Activated CD8-positive, alpha-beta memory T cell treated with anti-CD3 and anti-CD28 coated beads for 4 hours (primary cell): ENCODE measurements at regions not wholly inside any gene's neighbourhood (a gene's known extent, or its start where the extent isn't known, plus 50 kb on each side); places are given as distances from the start of the nearest gene placed in this dataset.

Source experiments
- DNase-seq, 2 donors: peaks; one replicate each; pipeline ENCODE4 v3.0.0-alpha.2; 2020; ENCODE audit warnings: low read depth in 2 of 2

DNA sequence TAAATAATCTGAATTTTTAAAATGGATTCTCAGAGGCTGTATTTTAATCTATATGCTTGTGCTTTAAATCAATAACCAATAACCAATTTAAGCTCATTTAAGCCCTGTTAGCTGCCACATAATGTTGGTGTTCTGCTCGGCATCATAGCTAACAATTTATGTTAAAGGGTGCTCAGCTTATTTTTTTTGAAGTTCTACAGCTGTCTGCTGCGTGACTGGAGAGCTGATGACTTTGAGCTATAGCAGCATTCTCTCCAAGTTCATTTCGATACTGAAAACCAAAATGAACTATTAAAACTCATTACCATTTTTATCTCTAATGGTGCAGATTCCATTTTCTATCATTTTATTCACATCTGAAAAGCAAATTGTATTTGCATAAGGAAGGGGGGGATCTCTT is 357.8 kb downstream of the AJAP1 start:
- no peak for DNase-seq

DNA sequence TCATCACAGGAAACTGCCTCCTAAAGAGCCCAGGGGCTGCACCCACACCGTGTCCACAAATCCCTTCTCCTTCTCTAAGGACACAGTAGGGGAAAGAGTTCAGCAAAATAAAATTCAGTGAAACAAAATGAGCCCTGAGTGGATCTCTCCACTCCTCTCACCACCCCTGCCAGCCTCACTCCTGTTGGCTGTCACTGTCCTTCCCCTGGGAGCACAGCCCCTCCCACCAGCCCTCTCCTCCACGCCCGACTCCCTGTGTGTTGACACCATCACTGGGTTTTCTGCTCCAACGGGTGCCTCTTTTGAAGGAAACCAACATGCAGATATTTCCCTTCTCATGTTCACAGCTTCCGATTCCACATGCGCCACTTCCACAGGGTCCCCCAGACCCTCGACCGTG is 356.2 kb downstream of the AJAP1 start:
- DNase-seq: no peak

GRCh38 chr1:5010236-5010635 is 355.8 kb downstream of the AJAP1 start:
- DNase-seq: no peak

DNA sequence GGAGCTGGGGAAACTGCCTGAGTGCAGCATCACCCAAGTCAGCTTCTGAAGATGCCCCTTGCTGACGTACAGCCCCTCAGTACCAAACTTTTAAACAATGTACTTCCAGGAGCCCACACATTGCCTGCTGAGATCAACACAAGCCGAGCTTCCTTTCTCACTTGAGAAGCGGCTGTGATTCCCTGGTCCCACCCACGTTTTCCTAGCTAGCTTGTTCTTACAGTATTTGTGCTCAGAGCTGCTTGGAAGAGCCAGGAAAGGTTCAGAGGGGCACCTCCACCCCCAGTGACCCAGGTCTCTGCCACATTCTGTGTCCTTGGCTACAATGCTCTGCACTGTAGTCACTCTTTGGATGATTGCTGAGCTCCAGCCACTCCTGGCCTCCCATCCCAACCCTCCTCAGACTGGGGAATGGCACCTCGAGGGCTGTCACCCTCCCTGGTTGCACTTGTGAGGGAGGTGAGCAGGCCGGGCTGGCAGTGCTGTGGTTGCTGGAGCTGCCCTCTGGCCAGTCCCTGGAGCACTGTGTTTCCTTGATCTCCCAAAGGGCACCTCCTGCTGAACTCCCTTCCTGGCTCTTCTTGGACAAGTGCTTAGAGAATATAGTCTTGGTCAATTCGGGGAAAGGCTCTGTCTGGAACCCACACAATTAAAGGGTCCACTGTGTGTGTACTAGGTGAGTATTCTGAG is 355.1 kb downstream of the AJAP1 start:
- DNase-seq: no peak

- DNase-seq: no peak
Observed at GRCh38 chr1:5005171-5005570, 350.8 kb downstream of the AJAP1 start.

- no peak for DNase-seq
Observed at GRCh38 chr1:5002676-5003075, 348.3 kb downstream of the AJAP1 start.

DNA sequence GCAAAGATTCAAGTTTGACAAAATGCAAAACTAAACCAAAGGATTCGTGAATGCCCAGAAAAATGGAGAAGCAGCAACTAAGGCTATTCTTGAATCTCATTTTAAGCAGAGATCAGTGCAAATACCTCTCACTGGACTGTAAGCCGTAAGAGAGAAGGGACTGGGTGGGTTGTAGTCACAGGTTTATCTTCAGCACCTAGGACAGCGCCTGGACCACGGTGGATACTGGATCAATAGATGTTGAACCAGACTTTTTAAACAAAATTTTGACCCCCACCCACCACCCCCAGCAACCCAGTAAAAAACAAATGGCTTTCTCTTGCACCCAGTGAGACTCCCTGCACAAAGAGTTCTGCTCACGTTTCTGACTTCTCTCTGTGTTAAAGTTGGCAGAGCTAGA is 347.1 kb downstream of the AJAP1 start:
- no peak for DNase-seq

DNA sequence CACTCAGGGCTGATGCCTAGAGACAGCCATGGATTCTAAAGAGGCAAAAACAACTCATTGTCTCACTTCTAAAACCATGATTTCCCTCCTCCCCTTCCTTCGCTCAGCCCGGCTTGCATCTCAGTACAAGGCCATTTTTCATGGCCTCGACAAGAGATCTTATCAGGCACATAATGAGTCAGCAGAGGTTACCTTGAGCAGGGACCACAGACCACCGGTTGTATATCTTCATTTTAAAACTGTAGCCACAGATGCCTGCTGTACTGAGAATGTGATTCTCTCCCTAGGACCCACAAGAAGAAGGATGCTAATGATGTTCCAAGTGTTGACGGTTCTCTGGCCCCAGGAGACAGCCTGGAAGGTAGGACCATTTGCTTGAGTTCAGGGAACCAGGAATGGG is 331.9 kb downstream of the AJAP1 start:
- no peak for DNase-seq

DNA sequence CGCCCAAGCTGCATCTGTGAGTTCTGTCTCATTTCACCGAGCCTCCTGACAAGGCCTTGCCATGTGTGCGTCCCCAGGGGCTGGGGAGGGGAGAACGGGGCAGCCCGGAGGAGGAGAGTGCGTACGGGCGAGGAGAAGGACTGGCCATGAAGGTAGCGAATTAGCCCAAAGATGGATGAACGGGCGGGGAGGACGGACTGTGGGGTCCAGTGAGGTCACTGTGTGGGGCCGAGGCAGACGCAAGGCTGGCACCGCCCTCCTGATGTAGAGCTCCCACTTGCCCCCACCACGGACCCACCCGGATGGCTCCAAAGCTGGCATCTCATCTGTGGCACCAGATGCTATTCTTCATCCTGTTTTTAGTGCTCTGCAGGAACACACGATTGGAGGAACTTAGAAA is 330.4 kb downstream of the AJAP1 start:
- no peak for DNase-seq

GRCh38 chr1:4980211-4980610 is 325.8 kb downstream of the AJAP1 start:
- DNase-seq: no peak

DNA sequence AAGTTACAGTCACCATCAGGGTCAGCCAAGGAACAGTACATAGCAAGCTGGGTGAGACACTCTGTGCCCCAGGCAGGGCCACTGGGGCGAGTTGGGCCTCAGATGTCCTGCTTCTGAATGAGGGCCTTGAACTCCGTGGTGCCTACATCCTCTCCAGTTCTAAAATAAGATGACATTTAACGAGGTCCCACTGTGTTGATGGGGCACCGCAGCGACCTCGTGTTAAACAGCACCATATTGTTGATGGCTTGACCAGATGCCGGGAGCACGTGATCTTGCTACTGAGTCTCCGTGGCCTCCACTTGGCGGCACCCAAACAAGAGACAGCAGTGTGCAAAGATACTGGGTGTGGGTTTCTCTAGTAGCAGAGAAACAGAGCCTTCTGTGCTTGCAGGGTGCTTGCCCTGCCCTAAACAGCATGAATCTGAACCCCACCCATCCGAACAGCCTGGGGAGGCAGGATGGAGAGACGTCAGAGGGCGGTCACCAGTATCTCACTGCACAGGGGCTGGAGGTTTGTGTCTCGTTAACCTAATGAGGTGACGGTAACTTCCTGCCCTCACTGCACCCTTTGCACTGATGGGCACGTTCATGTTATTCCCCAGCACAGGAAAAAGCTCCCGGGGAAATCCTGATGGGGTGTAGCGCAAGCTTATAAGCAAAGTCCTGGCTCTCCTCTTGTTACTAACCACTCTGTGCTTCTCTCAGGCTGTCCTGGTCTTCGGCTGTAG is 324.4 kb downstream of the AJAP1 start:
- DNase-seq: no peak

- DNase-seq: no peak
Observed at GRCh38 chr1:4977701-4978100, 323.3 kb downstream of the AJAP1 start.

- no peak for DNase-seq
Observed at GRCh38 chr1:4976859-4977440, 322.5 kb downstream of the AJAP1 start.

DNA sequence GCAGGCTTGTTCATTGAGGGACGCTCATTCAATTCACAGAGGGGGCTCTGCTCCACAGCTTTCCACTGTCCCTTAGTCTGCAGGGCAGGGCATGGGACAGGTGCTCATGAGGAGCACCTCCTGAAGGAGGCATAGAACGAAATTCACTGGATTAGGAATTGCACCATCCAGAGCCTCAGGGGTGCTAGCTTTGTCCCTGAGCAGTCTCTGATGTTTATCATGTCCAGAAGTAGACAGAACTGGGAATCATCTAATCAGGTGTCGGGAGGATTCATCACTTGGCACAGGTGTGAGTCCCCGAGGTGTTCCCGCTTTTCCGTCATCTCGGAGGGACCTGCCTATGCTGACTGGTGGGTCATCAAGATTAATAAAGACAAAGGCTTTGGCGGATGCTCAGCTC is 321.4 kb downstream of the AJAP1 start:
- DNase-seq: no peak

- no peak for DNase-seq
Observed at GRCh38 chr1:4974981-4975685, 320.7 kb downstream of the AJAP1 start.

DNA sequence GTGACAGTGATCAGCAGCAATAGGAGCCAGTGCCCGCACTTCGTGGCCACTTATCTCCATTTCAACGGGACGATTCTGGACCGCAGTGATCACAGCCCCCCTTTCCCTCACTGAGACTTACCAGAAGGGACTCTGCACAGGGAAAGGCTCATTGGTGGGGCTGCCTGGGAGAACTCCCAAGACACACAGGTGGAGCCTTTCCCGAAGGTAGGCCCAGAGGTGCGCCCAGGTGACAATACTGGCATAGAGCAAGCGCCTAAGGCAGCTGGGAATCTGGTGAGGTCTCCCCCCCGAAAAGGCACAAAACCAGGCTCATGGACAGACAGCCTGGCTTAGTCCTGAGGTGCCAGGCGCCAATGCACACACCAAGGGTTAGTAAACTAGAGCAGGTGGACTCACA is 318.9 kb downstream of the AJAP1 start:
- DNase-seq: no peak

DNA sequence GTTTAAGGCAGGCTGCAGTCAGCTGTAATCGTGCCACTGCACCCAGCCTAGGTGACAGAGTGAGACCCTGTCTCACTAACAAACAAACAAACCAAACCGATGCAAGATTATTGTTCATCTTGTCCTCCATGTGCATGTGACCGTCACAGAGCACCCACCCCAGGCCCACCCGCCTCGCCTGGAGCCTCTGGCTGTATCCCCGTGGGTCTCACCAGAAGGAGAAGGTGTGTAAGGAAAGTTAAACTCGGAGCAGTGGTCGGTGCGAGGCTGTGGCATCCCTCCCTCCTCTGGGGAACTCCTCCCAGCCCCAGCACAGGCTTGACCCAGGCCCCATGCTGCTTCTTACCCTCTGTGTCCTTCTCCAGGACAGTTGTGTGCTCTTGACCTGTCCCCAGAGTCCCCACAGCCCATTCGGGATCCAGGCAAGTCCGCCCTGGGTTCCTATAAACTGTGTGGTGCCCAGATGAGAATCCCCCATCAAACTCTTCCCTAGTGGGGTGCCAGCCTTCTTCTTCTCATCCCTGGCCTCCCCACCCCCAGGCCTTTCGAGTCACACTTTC is 318.4 kb downstream of the AJAP1 start:
- DNase-seq: no peak

DNA sequence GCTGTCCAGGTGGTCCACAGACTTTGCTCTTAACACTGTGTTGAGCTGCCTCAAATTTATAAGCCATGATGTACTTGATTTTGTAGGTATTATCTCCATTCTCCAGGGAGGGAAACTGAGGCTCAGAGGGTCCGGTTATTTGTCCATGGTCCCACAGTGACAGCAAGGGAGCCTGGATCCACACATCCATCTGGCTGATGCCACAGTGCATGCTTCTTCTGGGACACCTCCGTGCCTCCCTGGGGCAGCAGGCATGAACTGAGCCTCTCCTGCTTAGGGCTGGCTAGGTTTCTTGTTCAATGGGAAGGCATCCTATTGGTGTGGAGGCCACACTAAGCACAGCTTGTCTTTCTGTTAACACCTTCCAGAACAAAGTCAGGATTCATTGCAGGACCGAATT is 317.3 kb downstream of the AJAP1 start:
- no peak for DNase-seq

- DNase-seq: no peak
Observed at GRCh38 chr1:4970532-4970931, 316.1 kb downstream of the AJAP1 start.

GRCh38 chr1:4969556-4970129 is 315.2 kb downstream of the AJAP1 start:
- DNase-seq: no peak

DNA sequence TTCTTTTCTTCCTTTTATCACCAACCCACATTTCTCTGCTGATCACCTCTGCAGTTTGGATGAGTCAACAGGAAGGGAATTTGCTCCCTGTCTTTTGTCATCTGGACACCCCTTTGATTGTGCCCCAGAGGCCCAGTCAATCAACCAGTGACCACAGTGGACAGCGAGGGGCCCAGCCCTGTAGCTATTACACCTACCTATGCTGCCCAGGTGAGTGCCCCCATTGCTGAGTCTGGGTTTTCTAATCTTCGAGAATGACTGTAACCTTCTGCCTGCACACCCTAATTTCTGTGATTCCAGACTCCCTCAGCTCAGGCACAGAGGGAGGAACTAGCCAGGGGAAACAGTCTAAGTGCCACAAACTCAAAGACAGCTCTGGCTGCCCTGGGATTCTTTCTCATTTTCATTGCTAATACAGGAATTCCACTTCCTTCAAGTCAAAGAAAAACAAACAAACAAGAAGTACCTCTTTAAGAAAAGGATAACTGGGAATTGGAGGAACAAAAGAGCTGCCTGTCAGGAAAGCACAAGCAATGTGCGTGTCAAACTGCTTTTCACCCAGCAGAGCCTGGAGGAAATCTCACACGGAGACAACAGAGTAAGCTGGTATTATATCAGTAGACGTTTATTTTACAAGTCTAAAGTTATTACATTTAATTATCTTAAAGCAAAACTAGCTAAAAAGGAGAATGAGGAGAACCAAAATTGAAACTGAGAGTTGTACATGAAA is 311.1 kb downstream of the AJAP1 start:
- no peak for DNase-seq
